Fibroblast of lung (primary cell): ENCODE measurements at regions not wholly inside any gene's neighbourhood (a gene's known extent, or its start where the extent isn't known, plus 50 kb on each side); places are given as distances from the start of the nearest gene placed in this dataset.

Source experiments
- DNase-seq, 2 donors: peaks; one replicate each; pipeline versions ENCODE4 v3.0.0 to v3.0.0-alpha.2; 2010; ENCODE audit warnings: low read depth in 2 of 2
- H2AFZ ChIP-seq: 2 replicates; pipeline ENCODE4 v1.5.1; 2012; ENCODE audit warnings: low read length, control low read depth, inconsistent platforms
- H3K27ac ChIP-seq: 2 replicates; pipeline ENCODE4 v1.5.1; 2011; ENCODE audit warnings: low read length, control low read depth; ENCODE audit not compliant: insufficient read depth
- H3K27me3 ChIP-seq: 2 replicates; pipeline ENCODE4 v1.5.1; 2011; ENCODE audit warnings: mild to moderate bottlenecking, low read length; ENCODE audit not compliant: control insufficient read depth, insufficient read depth
- H3K36me3 ChIP-seq: 2 replicates; pipeline ENCODE4 v1.5.1; 2011; ENCODE audit warnings: low read length; ENCODE audit not compliant: control insufficient read depth, insufficient read depth
- H3K4me1 ChIP-seq: 2 replicates; pipeline ENCODE4 v1.5.1; 2011; ENCODE audit warnings: low read length; ENCODE audit not compliant: control insufficient read depth, insufficient read depth; ENCODE audit errors: extremely low read depth
- H3K4me2 ChIP-seq: 2 replicates; pipeline ENCODE4 v1.5.1; 2011; ENCODE audit warnings: low read length, control low read depth; ENCODE audit not compliant: insufficient read depth; ENCODE audit errors: extremely low read depth
- H3K4me3 ChIP-seq, 4 experiments: fragments of 200-600 bp in 1 of 4; sonication (generic) in 1 of 4; replicated peaks in 1 of 4; 2 replicates each; pipeline ENCODE4 v1.5.1; 2011 to 2016; ENCODE audit warnings: low read length in 4 of 4, low read depth in 3 of 4, mild to moderate bottlenecking in 3 of 4, control low read depth in 2 of 4, inconsistent platforms in 1 of 4, mixed read lengths in 1 of 4; ENCODE audit not compliant: insufficient read depth in 1 of 4; ENCODE audit errors: control extremely low read depth in 1 of 4
- H3K79me2 ChIP-seq: 2 replicates; pipeline ENCODE4 v1.5.1; 2012; ENCODE audit warnings: mild to moderate bottlenecking, low read length, inconsistent platforms; ENCODE audit not compliant: control insufficient read depth, insufficient read depth
- H3K9ac ChIP-seq: 2 replicates; pipeline ENCODE4 v1.5.1; 2011; ENCODE audit warnings: mild to moderate bottlenecking, low read length, control low read depth; ENCODE audit not compliant: insufficient read depth
- H3K9me3 ChIP-seq: 2 replicates; pipeline ENCODE4 v1.5.1; 2012; ENCODE audit warnings: low read depth, low read length; ENCODE audit not compliant: control insufficient read depth, insufficient read depth
- H4K20me1 ChIP-seq: 2 replicates; pipeline ENCODE4 v1.5.1; 2011; ENCODE audit warnings: low read length; ENCODE audit not compliant: control insufficient read depth, insufficient read depth; ENCODE audit errors: extremely low read depth
- CTCF ChIP-seq, 2 donors: IDR thresholded peaks in 1 of 2; conservative IDR thresholded peaks in 1 of 2; 1 replicate in 1 of 2; 2 replicates in 1 of 2; pipeline ENCODE4 v1.5.1; 2011 to 2012; ENCODE audit warnings: low read length in 2 of 2, control low read depth in 1 of 2, inconsistent platforms in 1 of 2, low read depth in 1 of 2, mild to moderate bottlenecking in 1 of 2
- EZH2 ChIP-seq: IDR thresholded peaks from 2 replicates; pipeline ENCODE4 v1.5.1; 2012; ENCODE audit warnings: low read length, control low read depth, mild to moderate bottlenecking; ENCODE audit errors: missing control alignments

DNA sequence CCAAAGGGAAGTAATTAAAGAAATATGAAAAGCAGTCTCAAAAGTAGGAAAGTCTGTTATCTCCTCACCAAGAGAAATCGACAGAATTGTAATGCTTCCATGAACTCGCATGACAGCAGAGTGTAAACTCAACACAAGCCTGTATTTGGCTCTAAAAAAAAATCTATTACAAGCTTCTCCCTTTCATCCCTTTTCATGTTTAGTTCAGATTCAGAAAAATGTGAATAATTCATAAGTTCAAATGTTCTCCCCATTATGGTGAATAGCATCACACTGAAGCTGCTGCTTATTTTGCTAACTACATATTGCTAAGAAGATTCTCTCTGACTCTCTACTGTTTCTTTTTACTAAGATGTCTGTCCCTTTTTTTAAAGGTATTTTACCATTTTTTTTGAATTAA lies 910.3 kb upstream of the MBL2 start:
- Histone ChIP-seq H3K79me2 (no peaks in the 10 kb centered on the region), H3K4me3 (no peak overlapping the region), H3K9me3 (no peaks in the 10 kb centered on the region), H3K9ac (no peak overlapping the region), H4K20me1 (no peaks in the 10 kb centered on the region), H3K36me3 (no peaks in the 10 kb centered on the region), H3K27ac (no peak overlapping the region), H3K4me2 (no peak overlapping the region), H2AFZ (no peak overlapping the region), H3K27me3 (no peaks in the 10 kb centered on the region), H3K4me1 (no peaks in the 10 kb centered on the region)
- no peak for TF ChIP-seq EZH2
- no peak for TF ChIP-seq CTCF (conservative IDR thresholded peaks at IDR 0.05 in 1 of 2, IDR thresholded peaks at IDR 0.05 in 1 of 2; ENCODE audit: low read depth in 1 of 2, low read length in 2 of 2)
- DNase-seq, result no peak

- no peak overlapping the region for H3K27ac ChIP-seq
- no peaks in the 10 kb centered on the region for H3K9me3 ChIP-seq
- H3K9ac ChIP-seq, result no peak overlapping the region
- no peak overlapping the region for H3K4me2 ChIP-seq
- H3K27me3 ChIP-seq, result no peaks in the 10 kb centered on the region
- no peaks in the 10 kb centered on the region for H4K20me1 ChIP-seq
- no peaks in the 10 kb centered on the region for H3K36me3 ChIP-seq
- H3K79me2 ChIP-seq, result no peaks in the 10 kb centered on the region
- no peak for DNase-seq
- TF ChIP-seq EZH2, result no peak
- TF ChIP-seq CTCF (conservative IDR thresholded peaks at IDR 0.05 in 1 of 2, IDR thresholded peaks at IDR 0.05 in 1 of 2; ENCODE audit: low read depth in 1 of 2, low read length in 2 of 2), result no peak
- H2AFZ ChIP-seq, result no peak overlapping the region
- no peak overlapping the region for H3K4me3 ChIP-seq
- no peaks in the 10 kb centered on the region for H3K4me1 ChIP-seq
Observed at GRCh38 chr10:53682458-53682857, 909.9 kb upstream of the MBL2 start.

DNA sequence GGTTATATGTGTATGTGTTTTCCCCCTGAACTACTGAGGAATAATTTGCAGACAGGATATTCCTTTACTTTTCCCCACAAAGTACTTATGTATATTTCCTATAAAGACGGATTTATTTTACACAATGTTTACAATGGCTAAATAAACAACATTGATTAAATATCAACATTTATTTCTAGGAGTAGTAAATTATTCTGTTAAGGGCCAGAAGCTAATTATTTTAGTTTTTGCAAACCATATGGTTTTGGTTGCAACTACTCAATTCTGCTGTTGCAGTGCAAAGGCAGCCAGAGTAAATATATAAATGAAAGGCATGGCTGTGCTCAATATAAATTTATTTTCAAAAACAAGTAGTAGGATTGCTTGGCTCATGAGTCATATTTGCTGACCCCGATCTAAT lies 907.1 kb upstream of the MBL2 start:
- Histone ChIP-seq H3K27ac (no peak overlapping the region), H3K4me3 (no peak overlapping the region), H3K79me2 (no peaks in the 10 kb centered on the region), H3K36me3 (no peaks in the 10 kb centered on the region), H4K20me1 (no peaks in the 10 kb centered on the region), H3K27me3 (no peaks in the 10 kb centered on the region), H2AFZ (no peak overlapping the region), H3K4me1 (no peaks in the 10 kb centered on the region), H3K4me2 (no peak overlapping the region), H3K9ac (no peak overlapping the region), H3K9me3 (no peaks in the 10 kb centered on the region)
- no peak for TF ChIP-seq CTCF (conservative IDR thresholded peaks at IDR 0.05 in 1 of 2, IDR thresholded peaks at IDR 0.05 in 1 of 2; ENCODE audit: low read depth in 1 of 2, low read length in 2 of 2)
- no peak for TF ChIP-seq EZH2
- DNase-seq, result peak in 1 of 2 donors; percentile 0
